Liver (tissue), 3 donors: ENCODE measurements at regions not wholly inside any gene's neighbourhood (a gene's known extent, or its start where the extent isn't known, plus 50 kb on each side); places are given as distances from the start of the nearest gene placed in this dataset.

ENCODE experiments used
- GABPA ChIP-seq, 2 donors: IDR thresholded peaks in 1 of 2; conservative IDR thresholded peaks in 1 of 2; 2 replicates each; pipeline ENCODE4 v1.6.1; 2016; ENCODE audit warnings: antibody characterized with exemption in 2 of 2, mild to moderate bottlenecking in 1 of 2, moderate library complexity in 1 of 2
- HNF4A ChIP-seq, 2 donors: conservative IDR thresholded peaks; 2 replicates each; pipeline ENCODE4 v1.6.1; 2016; ENCODE audit warnings: antibody characterized with exemption in 2 of 2, mild to moderate bottlenecking in 2 of 2
- HNF4G ChIP-seq: IDR thresholded peaks from 2 replicates; pipeline ENCODE4 v1.6.1; 2016; ENCODE audit warnings: antibody characterized with exemption
- JUND ChIP-seq, 2 donors: IDR thresholded peaks; 2 replicates each; pipeline ENCODE4 v1.6.1; 2016; ENCODE audit warnings: antibody characterized with exemption in 2 of 2
- RAD21 ChIP-seq, 2 donors: IDR thresholded peaks; 2 replicates each; pipeline ENCODE4 v1.6.1; 2016; ENCODE audit warnings: antibody characterized with exemption in 2 of 2, mild to moderate bottlenecking in 2 of 2
- TAF1 ChIP-seq: conservative IDR thresholded peaks from 2 replicates; pipeline ENCODE4 v1.6.1; 2016; ENCODE audit warnings: antibody characterized with exemption, mild to moderate bottlenecking
- YY1 ChIP-seq: IDR thresholded peaks from 2 replicates; pipeline ENCODE4 v1.6.1; 2016; ENCODE audit warnings: antibody characterized with exemption, mild to moderate bottlenecking
- TF ChIP-seq, protein P1 (sequence below): IDR thresholded peaks from 2 replicates; pipeline ENCODE4 v1.6.1; 2016; ENCODE audit warnings: antibody characterized with exemption, mild to moderate bottlenecking
- TF ChIP-seq, protein P2 (sequence below): fragments of 150-350 bp; IDR thresholded peaks from 2 replicates; pipeline ENCODE4 v1.5.1; 2017; ENCODE audit warnings: improper control_type of control experiment, low read depth, low read length; ENCODE audit not compliant: missing input control
- donor health status: healthy.
- donor health status: healthy.

DNA sequence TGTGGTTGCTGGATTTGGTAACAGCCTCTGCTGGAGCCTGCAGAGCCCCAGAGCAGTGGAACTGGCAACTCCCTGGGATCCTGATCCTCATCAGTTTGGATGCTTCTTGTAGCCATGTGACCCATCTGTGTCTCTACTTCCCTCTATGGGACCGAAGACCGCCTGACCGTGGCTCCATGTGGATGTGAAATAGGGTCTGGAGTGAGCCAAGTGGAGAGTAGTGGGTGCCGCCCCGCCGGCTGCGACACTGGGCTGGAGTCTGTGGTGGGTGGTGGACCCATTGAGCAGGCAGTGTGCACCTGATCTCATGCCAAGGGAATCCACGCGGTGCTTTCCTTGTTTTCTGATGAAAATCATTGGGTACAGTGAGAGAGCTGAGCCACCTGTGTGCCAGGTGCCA is 543.2 kb upstream of the B3GAT1 start:
- TF ChIP-seq, protein P1, sequence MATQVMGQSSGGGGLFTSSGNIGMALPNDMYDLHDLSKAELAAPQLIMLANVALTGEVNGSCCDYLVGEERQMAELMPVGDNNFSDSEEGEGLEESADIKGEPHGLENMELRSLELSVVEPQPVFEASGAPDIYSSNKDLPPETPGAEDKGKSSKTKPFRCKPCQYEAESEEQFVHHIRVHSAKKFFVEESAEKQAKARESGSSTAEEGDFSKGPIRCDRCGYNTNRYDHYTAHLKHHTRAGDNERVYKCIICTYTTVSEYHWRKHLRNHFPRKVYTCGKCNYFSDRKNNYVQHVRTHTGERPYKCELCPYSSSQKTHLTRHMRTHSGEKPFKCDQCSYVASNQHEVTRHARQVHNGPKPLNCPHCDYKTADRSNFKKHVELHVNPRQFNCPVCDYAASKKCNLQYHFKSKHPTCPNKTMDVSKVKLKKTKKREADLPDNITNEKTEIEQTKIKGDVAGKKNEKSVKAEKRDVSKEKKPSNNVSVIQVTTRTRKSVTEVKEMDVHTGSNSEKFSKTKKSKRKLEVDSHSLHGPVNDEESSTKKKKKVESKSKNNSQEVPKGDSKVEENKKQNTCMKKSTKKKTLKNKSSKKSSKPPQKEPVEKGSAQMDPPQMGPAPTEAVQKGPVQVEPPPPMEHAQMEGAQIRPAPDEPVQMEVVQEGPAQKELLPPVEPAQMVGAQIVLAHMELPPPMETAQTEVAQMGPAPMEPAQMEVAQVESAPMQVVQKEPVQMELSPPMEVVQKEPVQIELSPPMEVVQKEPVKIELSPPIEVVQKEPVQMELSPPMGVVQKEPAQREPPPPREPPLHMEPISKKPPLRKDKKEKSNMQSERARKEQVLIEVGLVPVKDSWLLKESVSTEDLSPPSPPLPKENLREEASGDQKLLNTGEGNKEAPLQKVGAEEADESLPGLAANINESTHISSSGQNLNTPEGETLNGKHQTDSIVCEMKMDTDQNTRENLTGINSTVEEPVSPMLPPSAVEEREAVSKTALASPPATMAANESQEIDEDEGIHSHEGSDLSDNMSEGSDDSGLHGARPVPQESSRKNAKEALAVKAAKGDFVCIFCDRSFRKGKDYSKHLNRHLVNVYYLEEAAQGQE = no peak
- TF ChIP-seq, protein P2, sequence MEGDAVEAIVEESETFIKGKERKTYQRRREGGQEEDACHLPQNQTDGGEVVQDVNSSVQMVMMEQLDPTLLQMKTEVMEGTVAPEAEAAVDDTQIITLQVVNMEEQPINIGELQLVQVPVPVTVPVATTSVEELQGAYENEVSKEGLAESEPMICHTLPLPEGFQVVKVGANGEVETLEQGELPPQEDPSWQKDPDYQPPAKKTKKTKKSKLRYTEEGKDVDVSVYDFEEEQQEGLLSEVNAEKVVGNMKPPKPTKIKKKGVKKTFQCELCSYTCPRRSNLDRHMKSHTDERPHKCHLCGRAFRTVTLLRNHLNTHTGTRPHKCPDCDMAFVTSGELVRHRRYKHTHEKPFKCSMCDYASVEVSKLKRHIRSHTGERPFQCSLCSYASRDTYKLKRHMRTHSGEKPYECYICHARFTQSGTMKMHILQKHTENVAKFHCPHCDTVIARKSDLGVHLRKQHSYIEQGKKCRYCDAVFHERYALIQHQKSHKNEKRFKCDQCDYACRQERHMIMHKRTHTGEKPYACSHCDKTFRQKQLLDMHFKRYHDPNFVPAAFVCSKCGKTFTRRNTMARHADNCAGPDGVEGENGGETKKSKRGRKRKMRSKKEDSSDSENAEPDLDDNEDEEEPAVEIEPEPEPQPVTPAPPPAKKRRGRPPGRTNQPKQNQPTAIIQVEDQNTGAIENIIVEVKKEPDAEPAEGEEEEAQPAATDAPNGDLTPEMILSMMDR = no peak
- TF ChIP-seq HNF4A (conservative IDR thresholded peaks at IDR 0.05) = no peak
- no peak for TF ChIP-seq RAD21 (IDR thresholded peaks at IDR 0.05)
- no peak for TF ChIP-seq GABPA (IDR thresholded peaks at IDR 0.05 in 1 of 2, conservative IDR thresholded peaks at IDR 0.05 in 1 of 2)
- TF ChIP-seq JUND (IDR thresholded peaks at IDR 0.05) = no peak
- TF ChIP-seq HNF4G = no peak
- no peak for TF ChIP-seq TAF1
- TF ChIP-seq YY1 = no peak
